ENCODE measurements at regions not wholly inside any gene's neighbourhood (a gene's known extent, or its start where the extent isn't known, plus 50 kb on each side); places are given as distances from the start of the nearest gene placed in this dataset.

DNA sequence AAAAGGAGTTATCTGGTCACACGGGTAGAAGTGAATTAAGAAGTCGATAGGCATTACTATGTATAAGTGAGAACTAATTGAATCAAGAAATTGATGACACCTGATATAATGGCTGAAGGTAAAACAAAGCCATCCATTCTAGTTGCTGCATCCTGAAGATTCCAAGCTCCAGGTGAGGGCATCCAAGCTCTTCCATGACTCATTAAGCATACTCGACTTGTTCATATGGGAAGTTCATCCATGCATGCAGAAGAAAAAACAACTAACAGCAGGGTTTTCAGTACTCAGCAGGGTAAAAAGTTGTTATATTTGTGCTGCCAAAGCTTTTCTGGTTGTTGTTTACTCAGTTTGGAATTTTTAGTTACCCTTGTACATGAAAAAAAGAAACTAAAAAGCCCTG, 508.0 kb upstream of the CXorf51A start:
- Histone ChIP-seq H2AFZ (ENCODE audit: low read length) (no peak overlapping the region), H3K56ac (replicated peaks; ENCODE audit: insufficient read length, low read depth, low read length) (no peak overlapping the region), H3K36me3 (ENCODE audit: control insufficient read depth in 2 of 4, insufficient read depth in 4 of 4, low read length in 3 of 4) (no peaks in the 10 kb centered on the region), H3K79me2 (ENCODE audit: control insufficient read depth in 1 of 2, insufficient read depth in 2 of 2, low read length in 2 of 2) (no peaks in the 10 kb centered on the region), H3K4me1 (replicated peaks in 1 of 4; ENCODE audit: control insufficient read depth in 3 of 4, insufficient read depth in 4 of 4, low read length in 3 of 4) (no peaks in the 10 kb centered on the region), H3K4me3 (ENCODE audit: extremely low read depth in 1 of 4, insufficient read depth in 2 of 4, low read depth in 3 of 4, low read length in 4 of 4) (no peak overlapping the region), H2BK12ac (ENCODE audit: low read depth, low read length) (no peak overlapping the region), H2BK120ac (replicated peaks; ENCODE audit: low read depth, low read length) (no peak overlapping the region), H3K4ac (replicated peaks; ENCODE audit: insufficient read length, low read depth, low read length) (no peak overlapping the region), H4K91ac (replicated peaks; ENCODE audit: insufficient read length, low read length) (no peak overlapping the region), H3K23me2 (ENCODE audit: low read depth, low read length) (no peaks in the 10 kb centered on the region), H2BK20ac (ENCODE audit: low read length) (no peak overlapping the region), H2BK5ac (ENCODE audit: low read depth, low read length) (no peak overlapping the region), H3K27me3 (replicated peaks in 1 of 4; ENCODE audit: control insufficient read depth in 3 of 4, extremely low read depth in 1 of 4, insufficient read depth in 3 of 4, low read length in 3 of 4) (no peaks in the 10 kb centered on the region), H3K4me2 (ENCODE audit: insufficient read depth in 1 of 2, low read depth in 2 of 2, low read length in 2 of 2) (no peak overlapping the region), H3K79me1 (ENCODE audit: low read depth, low read length) (no peaks in the 10 kb centered on the region), H3K18ac (ENCODE audit: extremely low read depth, low read length) (no peak overlapping the region), H4K20me1 (replicated peaks in 1 of 2; ENCODE audit: control insufficient read depth in 1 of 2, insufficient read depth in 2 of 2, low read length in 2 of 2) (no peaks in the 10 kb centered on the region), H3K9me3 (ENCODE audit: insufficient read depth in 2 of 2, low read depth in 1 of 2, low read length in 1 of 2) (no peaks in the 10 kb centered on the region), H4K5ac (ENCODE audit: insufficient read length, low read depth, low read length) (no peak overlapping the region), H4K8ac (ENCODE audit: extremely low read depth, insufficient read depth, low read length) (no peak overlapping the region), H3K23ac (ENCODE audit: insufficient read length) (no peak overlapping the region), H3K27ac (ENCODE audit: low read depth, low read length) (no peak overlapping the region), H2BK15ac (ENCODE audit: low read length) (no peak overlapping the region), H3K14ac (ENCODE audit: insufficient read length) (no peak overlapping the region), H3K9ac (replicated peaks in 1 of 4; ENCODE audit: extremely low read depth in 1 of 4, low read depth in 3 of 4, low read length in 3 of 4) (no peak overlapping the region), H2AK5ac (ENCODE audit: low read depth, low read length) (no peak overlapping the region)
- FAIRE-seq = no peak
- CTCF ChIA-PET (ENCODE audit: partially characterized antibody) = no interaction called here
- POLR2A ChIA-PET (ENCODE audit: partially characterized antibody) = no interaction called here
- no peak for DNase-seq (ENCODE audit: low read depth in 1 of 2, low spot score in 2 of 2)
- TF ChIP-seq, protein P1, sequence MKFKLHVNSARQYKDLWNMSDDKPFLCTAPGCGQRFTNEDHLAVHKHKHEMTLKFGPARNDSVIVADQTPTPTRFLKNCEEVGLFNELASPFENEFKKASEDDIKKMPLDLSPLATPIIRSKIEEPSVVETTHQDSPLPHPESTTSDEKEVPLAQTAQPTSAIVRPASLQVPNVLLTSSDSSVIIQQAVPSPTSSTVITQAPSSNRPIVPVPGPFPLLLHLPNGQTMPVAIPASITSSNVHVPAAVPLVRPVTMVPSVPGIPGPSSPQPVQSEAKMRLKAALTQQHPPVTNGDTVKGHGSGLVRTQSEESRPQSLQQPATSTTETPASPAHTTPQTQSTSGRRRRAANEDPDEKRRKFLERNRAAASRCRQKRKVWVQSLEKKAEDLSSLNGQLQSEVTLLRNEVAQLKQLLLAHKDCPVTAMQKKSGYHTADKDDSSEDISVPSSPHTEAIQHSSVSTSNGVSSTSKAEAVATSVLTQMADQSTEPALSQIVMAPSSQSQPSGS (IDR thresholded peaks at IDR 0.05; ENCODE audit: low read length) = no peak
- TF ChIP-seq CHD2 (IDR thresholded peaks at IDR 0.05; ENCODE audit: low read length) (no peak), EZH2 (IDR thresholded peaks at IDR 0.05; ENCODE audit: low read depth, low read length, severe bottlenecking) (no peak), EP300 (IDR thresholded peaks at IDR 0.05; ENCODE audit: borderline replicate concordance in 1 of 2, low read depth in 2 of 2, low read length in 2 of 2) (no peak)
- 90% methylated on average over 3 of the region's 3 CpGs; no CpG with 5 or more reads in 1 of the 2 experiments for WGBS, 2 experiments (ENCODE audit: extremely low coverage in 1 of 2, insufficient coverage in 1 of 2, insufficient read length in 1 of 2, insufficient replicate concordance in 2 of 2, low coverage in 1 of 2, low lambda C conversion rate in 2 of 2, missing lambda C conversion rate in 1 of 2)

All from H1 (cell line).